Stimulated activated effector memory CD8-positive, alpha-beta T cell treated with anti-CD3 and anti-CD28 coated beads, Interleukin-12 subunit alpha, Interleukin-12 subunit beta, amount 100 ng/mL, for 72 hours (primary cell): ENCODE measurements at regions not wholly inside any gene's neighbourhood (a gene's known extent, or its start where the extent isn't known, plus 50 kb on each side); places are given as distances from the start of the nearest gene placed in this dataset.
"Not testable (repeated sequence)": the region's sequence is repeated elsewhere in the genome, so short reads cannot be mapped to it uniquely, and the experiment has no call there.

Experiments
- ATAC-seq: fragments of 150-1000 bp; cut with Tn5 transposase; 2 replicates; pipeline ENCODE4 v1.10.0; 2021
- DNase-seq, 2 donors: peaks; one replicate each; pipeline ENCODE4 v3.0.0; 2021 to 2022; ENCODE audit warnings: low spot score in 2 of 2
- H3K27ac Mint-ChIP-seq: one replicate; pipeline ENCODE4 v1.8.0; 2022; ENCODE audit warnings: mild to moderate bottlenecking, mixed read lengths
- H3K36me3 Mint-ChIP-seq: one replicate; pipeline ENCODE4 v1.8.0; 2022; ENCODE audit warnings: mild to moderate bottlenecking, mixed read lengths
- H3K4me1 Mint-ChIP-seq: one replicate; pipeline ENCODE4 v1.8.0; 2022; ENCODE audit warnings: mixed read lengths
- H3K4me3 Mint-ChIP-seq: one replicate; pipeline ENCODE4 v1.8.0; 2022; ENCODE audit warnings: mild to moderate bottlenecking, mixed read lengths
- H3K9me3 Mint-ChIP-seq: one replicate; pipeline ENCODE4 v1.8.0; 2022; ENCODE audit warnings: mixed read lengths

GRCh38 chr3:130569461-130570365 is 52.7 kb downstream of the COL6A6 start:
- no peak overlapping the region for H3K4me3 Mint-ChIP-seq
- no peaks in the 10 kb centered on the region for H3K4me1 Mint-ChIP-seq
- no peaks in the 10 kb centered on the region for H3K9me3 Mint-ChIP-seq
- H3K36me3 Mint-ChIP-seq, result no peaks in the 10 kb centered on the region
- no peak overlapping the region for H3K27ac Mint-ChIP-seq
- DNase-seq (no peak), ATAC-seq (no peak)

- no peak for DNase-seq
- no peaks in the 10 kb centered on the region for H3K9me3 Mint-ChIP-seq
These were observed 55.8 kb downstream of the COL6A6 start for GRCh38 chr3:130572769-130573168.

GRCh38 chr3:130576375-130577266 is 59.6 kb downstream of the COL6A6 start:
- ATAC-seq (no peak), DNase-seq (no peak)
- H3K36me3 Mint-ChIP-seq, result no peaks in the 10 kb centered on the region
- no peak overlapping the region for H3K27ac Mint-ChIP-seq
- H3K9me3 Mint-ChIP-seq, result no peaks in the 10 kb centered on the region
- H3K4me1 Mint-ChIP-seq, result no peaks in the 10 kb centered on the region
- no peak overlapping the region for H3K4me3 Mint-ChIP-seq

More at GRCh38 chr3:130572769-130573168, 55.8 kb downstream of the COL6A6 start:
- H3K36me3 Mint-ChIP-seq, result no peaks in the 10 kb centered on the region
- ATAC-seq, result no peak
- H3K4me3 Mint-ChIP-seq, result no peak overlapping the region
- H3K27ac Mint-ChIP-seq, result no peak overlapping the region
- H3K4me1 Mint-ChIP-seq, result no peaks in the 10 kb centered on the region

- no peak for DNase-seq
- H3K27ac Mint-ChIP-seq, result no peak overlapping the region
- no peaks in the 10 kb centered on the region for H3K4me1 Mint-ChIP-seq
- H3K4me3 Mint-ChIP-seq, result no peak overlapping the region
- peak; percentile 81 for ATAC-seq
- H3K36me3 Mint-ChIP-seq, result no peaks in the 10 kb centered on the region
- H3K9me3 Mint-ChIP-seq, result no peaks in the 10 kb centered on the region
These were observed 65.6 kb downstream of the COL6A6 start for GRCh38 chr3:130582457-130583153.

GRCh38 chr3:130594749-130595148 is 77.8 kb downstream of the COL6A6 start:
- not testable (repeated sequence) for H3K9me3 Mint-ChIP-seq, H3K36me3 Mint-ChIP-seq, H3K27ac Mint-ChIP-seq, DNase-seq, H3K4me3 Mint-ChIP-seq, H3K4me1 Mint-ChIP-seq
- ATAC-seq, result peak; percentile 45

- ATAC-seq (no peak), DNase-seq (no peak)
- H3K9me3 Mint-ChIP-seq, result no peaks in the 10 kb centered on the region
- no peaks in the 10 kb centered on the region for H3K4me1 Mint-ChIP-seq
- no peak overlapping the region for H3K27ac Mint-ChIP-seq
- no peak overlapping the region for H3K4me3 Mint-ChIP-seq
- no peaks in the 10 kb centered on the region for H3K36me3 Mint-ChIP-seq
These were observed 79.5 kb downstream of the COL6A6 start for GRCh38 chr3:130596484-130596883.

- ATAC-seq, result no peak
- Mint-ChIP-seq H3K27ac (no peak overlapping the region), H3K9me3 (no peaks in the 10 kb centered on the region), H3K4me3 (no peak overlapping the region), H3K4me1 (no peaks in the 10 kb centered on the region), H3K36me3 (no peaks in the 10 kb centered on the region)
- DNase-seq, result no peak
These were observed 84.5 kb downstream of the COL6A6 start for GRCh38 chr3:130601442-130601971.

- Mint-ChIP-seq H3K4me1 (no peaks in the 10 kb centered on the region), H3K27ac (no peak overlapping the region), H3K9me3 (peaks cover 4% of the 10 kb centered on the region), H3K4me3 (no peak overlapping the region), H3K36me3 (no peaks in the 10 kb centered on the region)
- ATAC-seq (no peak), DNase-seq (no peak)
These were observed 87.8 kb downstream of the COL6A6 start for GRCh38 chr3:130604806-130605205.

- H3K9me3 Mint-ChIP-seq, result peaks cover 4% of the 10 kb centered on the region
- no peaks in the 10 kb centered on the region for H3K36me3 Mint-ChIP-seq
- H3K4me1 Mint-ChIP-seq, result no peaks in the 10 kb centered on the region
- ATAC-seq, result no peak
- no peak overlapping the region for H3K27ac Mint-ChIP-seq
- no peak overlapping the region for H3K4me3 Mint-ChIP-seq
- DNase-seq, result no peak
These were observed 89.4 kb downstream of the COL6A6 start for GRCh38 chr3:130606336-130606735.

- H3K4me1 Mint-ChIP-seq, result no peaks in the 10 kb centered on the region
- no peak for DNase-seq
- no peaks in the 10 kb centered on the region for H3K36me3 Mint-ChIP-seq
- no peak overlapping the region for H3K4me3 Mint-ChIP-seq
- no peak for ATAC-seq
- H3K27ac Mint-ChIP-seq, result no peak overlapping the region
- peaks cover 7% of the 10 kb centered on the region for H3K9me3 Mint-ChIP-seq
These were observed 90.7 kb downstream of the COL6A6 start for GRCh38 chr3:130607553-130608154.

- H3K27ac Mint-ChIP-seq, result no peak overlapping the region
- no peaks in the 10 kb centered on the region for H3K4me1 Mint-ChIP-seq
- H3K4me3 Mint-ChIP-seq, result no peak overlapping the region
- ATAC-seq (no peak), DNase-seq (no peak)
- peaks cover 7% of the 10 kb centered on the region for H3K9me3 Mint-ChIP-seq
- H3K36me3 Mint-ChIP-seq, result no peaks in the 10 kb centered on the region
These were observed 92.4 kb downstream of the COL6A6 start for GRCh38 chr3:130609166-130609979.

GRCh38 chr3:130619196-130619595 is 102.2 kb downstream of the COL6A6 start:
- DNase-seq (no peak), ATAC-seq (no peak)
- Mint-ChIP-seq H3K4me3 (no peak overlapping the region), H3K27ac (no peak overlapping the region), H3K36me3 (no peaks in the 10 kb centered on the region), H3K4me1 (no peaks in the 10 kb centered on the region), H3K9me3 (peaks cover 4% of the 10 kb centered on the region)

GRCh38 chr3:130621824-130622223 is 104.8 kb downstream of the COL6A6 start:
- H3K4me1 Mint-ChIP-seq, result no peaks in the 10 kb centered on the region
- H3K36me3 Mint-ChIP-seq, result no peaks in the 10 kb centered on the region
- ATAC-seq (no peak), DNase-seq (no peak)
- no peak overlapping the region for H3K4me3 Mint-ChIP-seq
- H3K27ac Mint-ChIP-seq, result no peak overlapping the region
- peaks cover 4% of the 10 kb centered on the region for H3K9me3 Mint-ChIP-seq

- DNase-seq (no peak), ATAC-seq (no peak)
- Mint-ChIP-seq H3K4me1 (no peaks in the 10 kb centered on the region), H3K27ac (no peak overlapping the region), H3K9me3 (peaks cover 4% of the 10 kb centered on the region), H3K36me3 (no peaks in the 10 kb centered on the region), H3K4me3 (no peak overlapping the region)
These were observed 109.1 kb downstream of the COL6A6 start for GRCh38 chr3:130626049-130626448.
